ENCODE measurements at regions not wholly inside any gene's neighbourhood (a gene's known extent, or its start where the extent isn't known, plus 50 kb on each side); places are given as distances from the start of the nearest gene placed in this dataset.

GRCh38 chr9:104416470-104416869 is 87.6 kb upstream of the OR13F1 start:
- TF ChIP-seq ZFX (IDR thresholded peaks at IDR 0.05), result no peak
- TF ChIP-seq, protein P1, sequence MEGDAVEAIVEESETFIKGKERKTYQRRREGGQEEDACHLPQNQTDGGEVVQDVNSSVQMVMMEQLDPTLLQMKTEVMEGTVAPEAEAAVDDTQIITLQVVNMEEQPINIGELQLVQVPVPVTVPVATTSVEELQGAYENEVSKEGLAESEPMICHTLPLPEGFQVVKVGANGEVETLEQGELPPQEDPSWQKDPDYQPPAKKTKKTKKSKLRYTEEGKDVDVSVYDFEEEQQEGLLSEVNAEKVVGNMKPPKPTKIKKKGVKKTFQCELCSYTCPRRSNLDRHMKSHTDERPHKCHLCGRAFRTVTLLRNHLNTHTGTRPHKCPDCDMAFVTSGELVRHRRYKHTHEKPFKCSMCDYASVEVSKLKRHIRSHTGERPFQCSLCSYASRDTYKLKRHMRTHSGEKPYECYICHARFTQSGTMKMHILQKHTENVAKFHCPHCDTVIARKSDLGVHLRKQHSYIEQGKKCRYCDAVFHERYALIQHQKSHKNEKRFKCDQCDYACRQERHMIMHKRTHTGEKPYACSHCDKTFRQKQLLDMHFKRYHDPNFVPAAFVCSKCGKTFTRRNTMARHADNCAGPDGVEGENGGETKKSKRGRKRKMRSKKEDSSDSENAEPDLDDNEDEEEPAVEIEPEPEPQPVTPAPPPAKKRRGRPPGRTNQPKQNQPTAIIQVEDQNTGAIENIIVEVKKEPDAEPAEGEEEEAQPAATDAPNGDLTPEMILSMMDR (conservative IDR thresholded peaks at IDR 0.05), result no peak
- H3K27ac ChIP-seq, result no peak overlapping the region

DNA sequence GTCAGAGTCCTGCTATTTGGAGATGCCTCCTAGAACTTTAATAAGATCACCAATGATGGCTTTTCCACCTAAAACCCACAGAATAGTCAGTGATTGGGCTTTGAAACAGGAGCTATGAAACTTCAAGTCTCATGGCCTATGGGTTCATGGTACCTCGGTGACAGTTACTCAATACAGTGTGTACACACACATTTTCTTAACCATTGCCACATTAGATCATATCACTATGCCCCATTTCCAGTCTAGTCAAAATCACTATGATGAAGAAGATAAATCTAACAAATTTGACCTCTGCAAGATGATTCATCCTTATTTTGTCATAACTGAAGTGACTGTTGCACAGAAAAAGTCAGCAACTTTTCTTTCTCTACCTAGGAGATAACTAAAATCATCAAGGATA is 86.8 kb upstream of the OR13F1 start:
- TF ChIP-seq ZFX (IDR thresholded peaks at IDR 0.05), result no peak
- TF ChIP-seq, protein P1 (conservative IDR thresholded peaks at IDR 0.05), result no peak

GRCh38 chr9:104429031-104429546 is 75.0 kb upstream of the OR13F1 start:
- H3K27ac ChIP-seq, result no peak overlapping the region

More for the DNA sequence above, 86.8 kb upstream of the OR13F1 start:
- no peak overlapping the region for H3K27ac ChIP-seq

DNA sequence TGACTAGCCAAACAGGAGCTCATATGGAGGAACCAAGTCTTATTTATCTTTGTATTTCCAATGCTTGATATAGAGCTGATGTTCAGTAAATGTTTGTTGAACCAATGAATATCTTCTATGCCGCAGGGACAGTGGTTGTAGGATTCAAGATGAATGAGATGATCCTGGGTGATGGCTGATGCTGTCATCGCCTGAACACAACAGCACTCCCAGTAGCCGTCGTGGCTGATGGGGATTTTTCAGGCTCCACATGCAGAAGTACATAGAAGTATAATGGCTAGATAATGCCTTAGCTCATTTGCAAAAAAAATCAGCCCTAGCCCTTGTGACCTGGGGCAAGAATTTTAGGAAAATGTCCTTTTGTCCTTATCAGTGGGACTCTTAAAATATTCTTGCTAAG is 69.0 kb upstream of the OR13F1 start:
- H3K27ac ChIP-seq, result no peak overlapping the region
- no peak for TF ChIP-seq ZFX (IDR thresholded peaks at IDR 0.05)
- TF ChIP-seq, protein P1 (conservative IDR thresholded peaks at IDR 0.05), result no peak

More at GRCh38 chr9:104429031-104429546, 75.0 kb upstream of the OR13F1 start:
- no peak for TF ChIP-seq ZFX (IDR thresholded peaks at IDR 0.05)
- TF ChIP-seq, protein P1 (conservative IDR thresholded peaks at IDR 0.05), result no peak

GRCh38 chr9:104448036-104448435 is 56.0 kb upstream of the OR13F1 start:
- H3K27ac ChIP-seq, result no peak overlapping the region
- TF ChIP-seq, protein P1 (conservative IDR thresholded peaks at IDR 0.05), result no peak
- TF ChIP-seq ZFX (IDR thresholded peaks at IDR 0.05), result no peak

Data from C4-2B (cell line).